B cell (primary cell): ENCODE measurements at regions not wholly inside any gene's neighbourhood (a gene's known extent, or its start where the extent isn't known, plus 50 kb on each side); places are given as distances from the start of the nearest gene placed in this dataset.

Source experiments
- ATAC-seq: fragments of 200-7000 bp; cut with Tn5 transposase; one replicate; pipeline ENCODE4 v1.10.0; 2021; ENCODE audit warnings: low read depth, mild to moderate bottlenecking, moderate number of reproducible peaks, moderate library complexity
- CTCF ChIA-PET: fragments of 350-600 bp; sonication (Branson Sonifier 250); formaldehyde crosslinking; loops from one replicate; lab custom pipeline; 2021; ENCODE audit warnings: antibody characterized with exemption, inconsistent platforms; lab: Charles Lee
- POLR2A ChIA-PET: fragments of 350-600 bp; sonication (Branson Sonifier 250); formaldehyde crosslinking; loops from one replicate; lab custom pipeline; 2021; ENCODE audit warnings: antibody characterized with exemption; lab: Charles Lee
- DNase-seq: peaks from one replicate; pipeline ENCODE4 v3.0.0; 2013
- H2AFZ ChIP-seq: 2 replicates; pipeline ENCODE4 v1.6.1; 2012; ENCODE audit warnings: mild to moderate bottlenecking, low read depth, low read length; ENCODE audit not compliant: insufficient read depth, poor library complexity, severe bottlenecking
- H3K27ac ChIP-seq, 2 donors: 1 replicate in 1 of 2; 2 replicates in 1 of 2; pipeline ENCODE4 v1.5.1; 2012 to 2013; ENCODE audit warnings: low read length in 2 of 2, mild to moderate bottlenecking in 2 of 2, moderate library complexity in 1 of 2
- H3K27me3 ChIP-seq, 4 experiments: fragments of 200-600 bp in 1 of 4; sonication (generic) in 1 of 4; replicated peaks in 1 of 4; 1 replicate in 2 of 4; 2 replicates in 2 of 4; pipeline versions ENCODE4 v1.6.1 to v1.7.0; 2013 to 2016; ENCODE audit warnings: low read length in 3 of 4, mild to moderate bottlenecking in 2 of 4, mixed read lengths in 1 of 4, moderate library complexity in 1 of 4; ENCODE audit not compliant: insufficient read depth in 4 of 4, control insufficient read depth in 3 of 4; ENCODE audit errors: control extremely low read depth in 1 of 4
- H3K36me3 ChIP-seq, 2 experiments: replicated peaks in 1 of 2; 1 replicate in 1 of 2; 2 replicates in 1 of 2; pipeline versions ENCODE4 v1.6.1 to v1.7.1; 2013; ENCODE audit warnings: low read length in 1 of 2; ENCODE audit not compliant: insufficient read depth in 2 of 2, control insufficient read depth in 1 of 2; ENCODE audit errors: control extremely low read depth in 1 of 2, extremely low read depth in 1 of 2
- H3K4me1 ChIP-seq, 2 donors: fragments of 200-600 bp in 1 of 2; sonication (generic) in 1 of 2; 1 replicate in 1 of 2; 2 replicates in 1 of 2; pipeline versions ENCODE4 v1.5.1 to v1.6.1; 2013 to 2017; ENCODE audit warnings: low read length in 2 of 2; ENCODE audit not compliant: control insufficient read depth in 2 of 2, insufficient read depth in 2 of 2
- H3K4me2 ChIP-seq: replicated peaks from 2 replicates; pipeline ENCODE3; 2012; ENCODE audit warnings: mild to moderate bottlenecking, low read depth, low read length; ENCODE audit not compliant: poor library complexity, severe bottlenecking
- H3K4me3 ChIP-seq, 5 experiments: fragments of 200-600 bp in 1 of 5; sonication (generic) in 1 of 5; 1 replicate in 3 of 5; 2 replicates in 2 of 5; pipeline versions ENCODE4 v1.5.1 to v1.7.0; 2011 to 2016; ENCODE audit warnings: low read length in 4 of 5, mild to moderate bottlenecking in 4 of 5, low read depth in 2 of 5, control low read depth in 1 of 5, moderate library complexity in 1 of 5; ENCODE audit not compliant: insufficient read depth in 1 of 5; ENCODE audit errors: control extremely low read depth in 1 of 5, extremely low read depth in 1 of 5
- H3K79me2 ChIP-seq: fragments of 200-600 bp; sonication (generic); one replicate; pipeline ENCODE4 v1.6.0; 2016; ENCODE audit warnings: low read length; ENCODE audit not compliant: control insufficient read depth, insufficient read depth
- H3K9ac ChIP-seq: fragments of 200-600 bp; sonication (generic); 2 replicates; pipeline ENCODE4 v1.6.1; 2017; ENCODE audit warnings: mild to moderate bottlenecking, low read length, moderate library complexity
- H3K9me3 ChIP-seq, 3 donors: one replicate each; pipeline versions ENCODE4 v1.6.1 to v1.7.1; 2013; ENCODE audit warnings: low read length in 2 of 3; ENCODE audit not compliant: control insufficient read depth in 2 of 3, insufficient read depth in 1 of 3; ENCODE audit errors: control extremely low read depth in 1 of 3
- H4K20me1 ChIP-seq: 2 replicates; pipeline ENCODE4 v1.6.0; 2012; ENCODE audit warnings: mild to moderate bottlenecking, low read length; ENCODE audit not compliant: insufficient read depth, control insufficient read depth, poor library complexity, severe bottlenecking
- H3K27ac Mint-ChIP-seq: one replicate; pipeline ENCODE4 v1.8.0; 2021; ENCODE audit warnings: mixed read lengths
- H3K27me3 Mint-ChIP-seq: one replicate; pipeline ENCODE4 v1.8.0; 2021; ENCODE audit warnings: mixed read lengths
- H3K4me1 Mint-ChIP-seq: one replicate; pipeline ENCODE4 v1.8.0; 2021; ENCODE audit warnings: mixed read lengths
- H3K4me3 Mint-ChIP-seq: one replicate; pipeline ENCODE4 v1.8.0; 2021; ENCODE audit warnings: mixed read lengths
- H3K9me3 Mint-ChIP-seq: one replicate; pipeline ENCODE4 v1.8.0; 2022; ENCODE audit warnings: mixed read lengths; ENCODE audit not compliant: insufficient read depth
- EZH2 ChIP-seq: IDR thresholded peaks from 2 replicates; pipeline ENCODE4 v1.6.1; 2012; ENCODE audit warnings: borderline replicate concordance, low read depth, mild to moderate bottlenecking, moderate library complexity, low read length; ENCODE audit not compliant: insufficient read depth, poor library complexity, severe bottlenecking
- WGBS: methylation state at CpG from one replicate; pipeline ENCODE4 v1.1.5; 2013; ENCODE audit warnings: missing lambda C conversion rate; ENCODE audit not compliant: insufficient coverage; 5-methylcytosine and 5-hydroxymethylcytosine counted together
- intact Hi-C: fragments of 100-400 bp; cut with micrococcal nuclease; formaldehyde crosslinking; loops from one replicate; pipeline ENCODE4 v1.10.0; 2022
- TF ChIP-seq, protein P1 (sequence below): fragments of 200-600 bp; IDR thresholded peaks from one replicate; pipeline ENCODE4 v1.8.0; 2022; ENCODE audit warnings: antibody characterized with exemption, mild to moderate bottlenecking

DNA sequence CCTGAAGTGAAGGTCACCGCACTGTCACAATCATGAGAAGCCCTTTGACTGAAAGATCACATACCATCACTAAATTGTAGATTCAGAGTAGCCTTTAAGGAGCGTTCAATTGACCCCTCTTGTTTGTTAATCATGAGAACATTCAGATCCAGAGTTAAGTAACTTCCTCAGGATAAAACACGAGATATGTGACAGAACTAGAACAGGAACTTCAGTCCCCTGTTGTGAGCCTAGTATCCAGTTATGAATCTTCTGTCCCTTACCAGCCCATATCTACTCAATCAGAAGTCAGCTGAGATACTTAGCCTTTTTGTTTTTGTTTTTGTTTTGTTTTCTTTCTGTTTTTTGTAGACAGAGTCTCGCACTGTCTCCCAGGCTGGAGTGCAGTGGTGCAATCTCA lies 547.3 kb downstream of the DTWD2 start:
- ChIA-PET CTCF (no interaction called here), POLR2A (no interaction called here)
- Histone ChIP-seq H3K9ac (no peak overlapping the region), H3K4me2 (no peak overlapping the region), H3K4me3 (no peak overlapping the region), H3K9me3 (no peaks in the 10 kb centered on the region), H4K20me1 (no peaks in the 10 kb centered on the region), H3K79me2 (no peaks in the 10 kb centered on the region), H3K36me3 (no peaks in the 10 kb centered on the region), H2AFZ (no peak overlapping the region), H3K27me3 (no peaks in the 10 kb centered on the region), H3K4me1 (no peaks in the 10 kb centered on the region), H3K27ac (no peak overlapping the region)
- ATAC-seq (no peak), DNase-seq (no peak)
- H3K4me3 Mint-ChIP-seq = no peak overlapping the region
- intact Hi-C loops = no loop called here
- no peak overlapping the region for H3K27ac Mint-ChIP-seq
- H3K27me3 Mint-ChIP-seq = no peaks in the 10 kb centered on the region
- WGBS = 76% methylated on average over 3 of the region's 4 CpGs
- TF ChIP-seq, protein P1, sequence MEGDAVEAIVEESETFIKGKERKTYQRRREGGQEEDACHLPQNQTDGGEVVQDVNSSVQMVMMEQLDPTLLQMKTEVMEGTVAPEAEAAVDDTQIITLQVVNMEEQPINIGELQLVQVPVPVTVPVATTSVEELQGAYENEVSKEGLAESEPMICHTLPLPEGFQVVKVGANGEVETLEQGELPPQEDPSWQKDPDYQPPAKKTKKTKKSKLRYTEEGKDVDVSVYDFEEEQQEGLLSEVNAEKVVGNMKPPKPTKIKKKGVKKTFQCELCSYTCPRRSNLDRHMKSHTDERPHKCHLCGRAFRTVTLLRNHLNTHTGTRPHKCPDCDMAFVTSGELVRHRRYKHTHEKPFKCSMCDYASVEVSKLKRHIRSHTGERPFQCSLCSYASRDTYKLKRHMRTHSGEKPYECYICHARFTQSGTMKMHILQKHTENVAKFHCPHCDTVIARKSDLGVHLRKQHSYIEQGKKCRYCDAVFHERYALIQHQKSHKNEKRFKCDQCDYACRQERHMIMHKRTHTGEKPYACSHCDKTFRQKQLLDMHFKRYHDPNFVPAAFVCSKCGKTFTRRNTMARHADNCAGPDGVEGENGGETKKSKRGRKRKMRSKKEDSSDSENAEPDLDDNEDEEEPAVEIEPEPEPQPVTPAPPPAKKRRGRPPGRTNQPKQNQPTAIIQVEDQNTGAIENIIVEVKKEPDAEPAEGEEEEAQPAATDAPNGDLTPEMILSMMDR = no peak
- no peak for TF ChIP-seq EZH2
- H3K9me3 Mint-ChIP-seq = no peaks in the 10 kb centered on the region
- H3K4me1 Mint-ChIP-seq = no peaks in the 10 kb centered on the region

DNA sequence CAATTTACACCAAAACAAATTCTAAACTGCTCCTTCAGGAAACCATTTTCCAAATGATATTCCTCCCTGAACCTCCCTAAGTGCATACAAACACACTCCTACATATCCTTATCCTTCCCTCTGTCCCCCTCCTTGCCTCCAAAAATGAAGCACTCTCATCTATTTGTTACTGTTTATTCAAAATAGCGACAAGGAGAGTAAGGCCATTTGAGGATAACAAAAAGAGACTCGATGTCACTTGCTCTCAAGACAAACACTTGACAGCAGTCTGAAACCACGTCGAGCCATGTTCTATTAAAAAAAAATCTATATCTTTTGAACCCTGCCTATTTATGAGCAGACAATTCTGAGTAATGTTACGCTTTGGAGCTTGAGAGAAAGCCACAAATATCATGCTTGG lies 547.9 kb downstream of the DTWD2 start:
- Mint-ChIP-seq H3K4me1 (no peaks in the 10 kb centered on the region), H3K27me3 (no peaks in the 10 kb centered on the region), H3K27ac (no peak overlapping the region), H3K4me3 (no peak overlapping the region), H3K9me3 (no peaks in the 10 kb centered on the region)
- H3K36me3 ChIP-seq = no peaks in the 10 kb centered on the region
- no peak overlapping the region for H2AFZ ChIP-seq
- H3K9me3 ChIP-seq = no peaks in the 10 kb centered on the region
- 81% methylated on average over 3 of the region's 5 CpGs for WGBS
- H3K4me1 ChIP-seq = no peaks in the 10 kb centered on the region
- intact Hi-C loops = no loop called here
- ATAC-seq (no peak), DNase-seq (no peak)
- POLR2A ChIA-PET = no interaction called here
- H3K27me3 ChIP-seq = no peaks in the 10 kb centered on the region
- H3K79me2 ChIP-seq = no peaks in the 10 kb centered on the region
- TF ChIP-seq EZH2 = no peak
- TF ChIP-seq, protein P1 = no peak
- CTCF ChIA-PET = no interaction called here
- no peak overlapping the region for H3K4me3 ChIP-seq
- H4K20me1 ChIP-seq = no peaks in the 10 kb centered on the region
- no peak overlapping the region for H3K27ac ChIP-seq
- no peak overlapping the region for H3K9ac ChIP-seq
- no peak overlapping the region for H3K4me2 ChIP-seq
